ENCODE measurements at regions not wholly inside any gene's neighbourhood (a gene's known extent, or its start where the extent isn't known, plus 50 kb on each side); places are given as distances from the start of the nearest gene placed in this dataset.

DNA sequence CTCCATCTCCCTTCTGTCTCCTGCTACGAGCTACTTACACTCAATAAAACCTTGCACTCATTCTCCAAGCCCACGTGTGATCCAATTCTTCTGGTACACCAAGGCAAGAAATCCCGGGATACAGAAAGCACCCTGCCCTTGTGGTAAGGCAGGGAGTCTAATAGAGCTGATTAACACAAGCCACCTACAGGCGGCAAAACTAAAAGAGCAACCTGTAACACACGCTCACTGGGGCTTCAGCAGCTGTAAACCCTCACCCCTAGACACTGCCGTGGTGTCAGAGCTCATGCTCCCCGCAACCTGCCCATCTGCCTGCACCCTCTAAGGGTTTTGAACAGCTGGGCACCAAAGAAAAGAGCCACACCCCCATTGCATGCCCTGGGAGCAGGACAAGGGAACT lies 755.4 kb upstream of the HTR2C start:
- Histone ChIP-seq H3F3A (ENCODE audit: insufficient read depth) (no peaks in the 10 kb centered on the region), H3K4me2 (ENCODE audit: low read depth, low read length, poor library complexity, severe bottlenecking) (no peak overlapping the region), H3K27ac (ENCODE audit: low read depth, low read length) (no peak overlapping the region), H3K36me3 (ENCODE audit: low read length) (no peaks in the 10 kb centered on the region), H3K79me2 (ENCODE audit: insufficient read depth, low read length) (no peaks in the 10 kb centered on the region), H4K20me1 (ENCODE audit: low read depth, low read length) (no peaks in the 10 kb centered on the region), H2AFZ (ENCODE audit: low read depth, low read length, severe bottlenecking) (no peak overlapping the region), H3K27me3 (ENCODE audit: low read length) (no peaks in the 10 kb centered on the region), H3K4me3 (ENCODE audit: insufficient read depth, low read length, poor library complexity, severe bottlenecking) (no peak overlapping the region), H3K9ac (ENCODE audit: low read length) (no peak overlapping the region), H3K9me3 (ENCODE audit: insufficient read depth, low read length) (no peaks in the 10 kb centered on the region), H3K9me2 (replicated peaks; ENCODE audit: insufficient read depth, low read length) (no peaks in the 10 kb centered on the region)
- TF ChIP-seq, protein P1, sequence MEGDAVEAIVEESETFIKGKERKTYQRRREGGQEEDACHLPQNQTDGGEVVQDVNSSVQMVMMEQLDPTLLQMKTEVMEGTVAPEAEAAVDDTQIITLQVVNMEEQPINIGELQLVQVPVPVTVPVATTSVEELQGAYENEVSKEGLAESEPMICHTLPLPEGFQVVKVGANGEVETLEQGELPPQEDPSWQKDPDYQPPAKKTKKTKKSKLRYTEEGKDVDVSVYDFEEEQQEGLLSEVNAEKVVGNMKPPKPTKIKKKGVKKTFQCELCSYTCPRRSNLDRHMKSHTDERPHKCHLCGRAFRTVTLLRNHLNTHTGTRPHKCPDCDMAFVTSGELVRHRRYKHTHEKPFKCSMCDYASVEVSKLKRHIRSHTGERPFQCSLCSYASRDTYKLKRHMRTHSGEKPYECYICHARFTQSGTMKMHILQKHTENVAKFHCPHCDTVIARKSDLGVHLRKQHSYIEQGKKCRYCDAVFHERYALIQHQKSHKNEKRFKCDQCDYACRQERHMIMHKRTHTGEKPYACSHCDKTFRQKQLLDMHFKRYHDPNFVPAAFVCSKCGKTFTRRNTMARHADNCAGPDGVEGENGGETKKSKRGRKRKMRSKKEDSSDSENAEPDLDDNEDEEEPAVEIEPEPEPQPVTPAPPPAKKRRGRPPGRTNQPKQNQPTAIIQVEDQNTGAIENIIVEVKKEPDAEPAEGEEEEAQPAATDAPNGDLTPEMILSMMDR (IDR thresholded peaks at IDR 0.05; ENCODE audit: insufficient read depth, low read length, poor library complexity, severe bottlenecking) = no peak
- no peak for TF ChIP-seq EZH2phosphoT487 (conservative IDR thresholded peaks at IDR 0.05; ENCODE audit: low read length)

DNA sequence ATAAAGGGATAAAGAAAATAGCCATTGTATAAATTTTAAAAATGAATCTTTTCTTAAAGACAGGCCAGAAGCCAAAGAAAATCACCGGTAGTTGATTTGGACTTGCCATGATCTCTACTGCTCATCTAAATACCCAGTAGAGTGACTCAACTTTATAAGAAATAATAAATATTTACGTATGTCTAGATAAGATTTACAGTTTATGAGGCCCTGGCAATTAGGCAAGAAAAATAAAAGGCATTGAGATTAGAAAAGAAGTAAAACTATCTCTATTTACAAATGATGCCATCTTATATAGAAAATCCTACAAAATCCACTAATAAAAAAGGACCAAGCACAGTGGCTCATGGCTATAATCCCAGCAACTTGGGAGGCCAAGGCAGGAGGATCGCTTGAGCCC lies 765.5 kb upstream of the HTR2C start:
- no peaks in the 10 kb centered on the region for H3K9me3 ChIP-seq (ENCODE audit: insufficient read depth, low read length)
- H3K9me2 ChIP-seq (replicated peaks; ENCODE audit: insufficient read depth, low read length) = no peaks in the 10 kb centered on the region
- H2AFZ ChIP-seq (ENCODE audit: low read depth, low read length, severe bottlenecking) = no peak overlapping the region
- no peak overlapping the region for H3K4me2 ChIP-seq (ENCODE audit: low read depth, low read length, poor library complexity, severe bottlenecking)
- no peak for TF ChIP-seq EZH2phosphoT487 (conservative IDR thresholded peaks at IDR 0.05; ENCODE audit: low read length)
- TF ChIP-seq, protein P1 (IDR thresholded peaks at IDR 0.05; ENCODE audit: insufficient read depth, low read length, poor library complexity, severe bottlenecking) = no peak
- no peaks in the 10 kb centered on the region for H3K36me3 ChIP-seq (ENCODE audit: low read length)
- H3K9ac ChIP-seq (ENCODE audit: low read length) = no peak overlapping the region
- no peaks in the 10 kb centered on the region for H3K79me2 ChIP-seq (ENCODE audit: insufficient read depth, low read length)
- no peak overlapping the region for H3K27ac ChIP-seq (ENCODE audit: low read depth, low read length)
- H4K20me1 ChIP-seq (ENCODE audit: low read depth, low read length) = no peaks in the 10 kb centered on the region
- no peaks in the 10 kb centered on the region for H3K27me3 ChIP-seq (ENCODE audit: low read length)
- H3K4me3 ChIP-seq (ENCODE audit: insufficient read depth, low read length, poor library complexity, severe bottlenecking) = no peak overlapping the region
- no peaks in the 10 kb centered on the region for H3F3A ChIP-seq (ENCODE audit: insufficient read depth)

DNA sequence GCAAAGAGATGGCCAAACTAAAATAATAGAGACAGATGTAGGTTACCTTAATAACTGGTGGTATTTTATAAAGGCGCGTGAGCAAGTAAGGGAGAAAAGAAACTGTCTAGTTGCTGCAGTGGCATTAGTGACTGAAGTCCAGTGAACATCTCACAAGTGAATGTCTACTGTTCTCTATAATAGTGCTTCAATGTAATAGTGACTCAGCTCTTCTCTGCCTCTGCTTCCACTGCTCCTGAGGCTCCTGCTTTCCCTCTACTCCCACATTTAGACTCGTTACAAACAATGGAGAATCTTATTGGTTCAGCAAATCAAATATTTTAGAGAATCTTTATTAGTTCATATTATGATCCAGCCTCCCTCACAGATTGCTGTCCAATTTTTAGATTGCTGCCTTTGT lies 779.1 kb upstream of the HTR2C start:
- H2AFZ ChIP-seq (ENCODE audit: low read depth, low read length, severe bottlenecking) = no peak overlapping the region
- H3K79me2 ChIP-seq (ENCODE audit: insufficient read depth, low read length) = no peaks in the 10 kb centered on the region
- no peak overlapping the region for H3K27ac ChIP-seq (ENCODE audit: low read depth, low read length)
- H3K9me2 ChIP-seq (replicated peaks; ENCODE audit: insufficient read depth, low read length) = no peaks in the 10 kb centered on the region
- no peaks in the 10 kb centered on the region for H3K27me3 ChIP-seq (ENCODE audit: low read length)
- H3K4me2 ChIP-seq (ENCODE audit: low read depth, low read length, poor library complexity, severe bottlenecking) = no peak overlapping the region
- no peaks in the 10 kb centered on the region for H3F3A ChIP-seq (ENCODE audit: insufficient read depth)
- H4K20me1 ChIP-seq (ENCODE audit: low read depth, low read length) = no peaks in the 10 kb centered on the region
- H3K9me3 ChIP-seq (ENCODE audit: insufficient read depth, low read length) = no peaks in the 10 kb centered on the region
- no peak overlapping the region for H3K4me3 ChIP-seq (ENCODE audit: insufficient read depth, low read length, poor library complexity, severe bottlenecking)
- no peaks in the 10 kb centered on the region for H3K36me3 ChIP-seq (ENCODE audit: low read length)
- TF ChIP-seq, protein P1 (IDR thresholded peaks at IDR 0.05; ENCODE audit: insufficient read depth, low read length, poor library complexity, severe bottlenecking) = no peak
- no peak for TF ChIP-seq EZH2phosphoT487 (conservative IDR thresholded peaks at IDR 0.05; ENCODE audit: low read length)
- H3K9ac ChIP-seq (ENCODE audit: low read length) = no peak overlapping the region

DNA sequence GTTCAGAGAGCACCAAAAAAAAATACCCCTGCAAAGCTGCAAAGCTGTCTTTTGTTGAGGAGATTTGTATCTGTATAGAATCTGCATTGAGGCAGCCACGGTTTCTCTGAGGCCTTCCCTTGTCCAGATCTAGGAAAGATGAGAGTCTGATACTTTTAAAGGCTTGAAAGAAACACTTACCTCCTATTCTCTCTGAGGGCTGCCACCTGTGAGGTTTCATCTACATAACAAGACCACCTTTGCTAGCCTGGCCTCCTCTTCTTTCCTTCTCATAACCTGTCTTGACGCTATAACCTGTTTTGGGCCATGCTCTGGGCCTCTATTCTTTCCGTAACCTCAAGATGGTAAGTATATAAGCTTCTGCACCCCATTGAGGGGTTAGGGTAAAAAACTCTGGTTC lies 779.6 kb upstream of the HTR2C start:
- no peak overlapping the region for H3K9ac ChIP-seq (ENCODE audit: low read length)
- no peak overlapping the region for H2AFZ ChIP-seq (ENCODE audit: low read depth, low read length, severe bottlenecking)
- no peaks in the 10 kb centered on the region for H4K20me1 ChIP-seq (ENCODE audit: low read depth, low read length)
- H3K27ac ChIP-seq (ENCODE audit: low read depth, low read length) = no peak overlapping the region
- H3K27me3 ChIP-seq (ENCODE audit: low read length) = no peaks in the 10 kb centered on the region
- no peak overlapping the region for H3K4me2 ChIP-seq (ENCODE audit: low read depth, low read length, poor library complexity, severe bottlenecking)
- H3K79me2 ChIP-seq (ENCODE audit: insufficient read depth, low read length) = no peaks in the 10 kb centered on the region
- H3K9me3 ChIP-seq (ENCODE audit: insufficient read depth, low read length) = no peaks in the 10 kb centered on the region
- no peaks in the 10 kb centered on the region for H3F3A ChIP-seq (ENCODE audit: insufficient read depth)
- TF ChIP-seq, protein P1 (IDR thresholded peaks at IDR 0.05; ENCODE audit: insufficient read depth, low read length, poor library complexity, severe bottlenecking) = no peak
- no peak for TF ChIP-seq EZH2phosphoT487 (conservative IDR thresholded peaks at IDR 0.05; ENCODE audit: low read length)
- no peaks in the 10 kb centered on the region for H3K9me2 ChIP-seq (replicated peaks; ENCODE audit: insufficient read depth, low read length)
- no peaks in the 10 kb centered on the region for H3K36me3 ChIP-seq (ENCODE audit: low read length)
- no peak overlapping the region for H3K4me3 ChIP-seq (ENCODE audit: insufficient read depth, low read length, poor library complexity, severe bottlenecking)
